ENCODE measurements at regions not wholly inside any gene's neighbourhood (a gene's known extent, or its start where the extent isn't known, plus 50 kb on each side); places are given as distances from the start of the nearest gene placed in this dataset.

DNA sequence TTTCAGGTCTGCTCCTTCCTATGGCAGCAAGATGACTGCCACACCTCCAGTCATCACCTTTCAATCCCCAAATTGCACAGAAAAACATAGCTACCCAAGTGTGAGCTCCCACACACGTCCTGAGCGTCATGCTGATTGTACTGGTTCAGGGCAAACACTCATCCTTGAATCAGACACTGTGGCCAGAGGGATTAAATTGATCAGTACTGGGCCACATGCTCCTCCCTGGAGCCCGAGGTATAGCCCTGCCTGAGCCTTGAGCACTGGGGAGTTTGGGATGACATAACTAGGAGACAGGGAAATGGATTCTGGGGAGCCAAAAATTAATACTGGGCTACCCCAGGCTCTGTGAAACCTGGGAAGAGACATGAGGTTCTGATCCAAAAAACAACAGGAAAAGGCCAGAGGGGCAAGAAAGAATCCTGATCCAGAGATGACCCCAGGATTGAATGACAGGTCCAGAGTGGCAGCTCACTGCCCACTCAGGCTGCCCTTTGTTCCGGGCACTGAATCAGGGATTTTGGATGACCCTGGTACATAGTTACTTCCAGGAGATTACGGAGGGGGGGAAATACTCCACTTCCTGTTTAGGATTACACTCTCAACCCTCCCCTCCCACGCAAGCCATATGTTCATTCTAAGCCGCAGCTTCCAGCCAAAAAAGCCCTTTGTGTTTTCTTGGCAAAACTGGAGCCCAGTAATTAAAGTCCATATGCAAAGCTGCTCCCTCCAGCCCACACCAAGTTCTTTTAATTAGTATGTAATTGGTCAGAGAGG lies 141.6 kb upstream of the SPRY4 start:
- Histone ChIP-seq H4K20me1 (ENCODE audit: control insufficient read depth, insufficient read depth, low read length, poor library complexity, severe bottlenecking) (no peaks in the 10 kb centered on the region), H3K4me2 (replicated peaks; ENCODE audit: low read depth, low read length, poor library complexity, severe bottlenecking) (no peak overlapping the region), H2AFZ (ENCODE audit: insufficient read depth, low read depth, low read length, poor library complexity, severe bottlenecking) (no peak overlapping the region), H3K9me3 (ENCODE audit: control extremely low read depth in 1 of 3, control insufficient read depth in 2 of 3, insufficient read depth in 1 of 3, low read length in 2 of 3) (no peaks in the 10 kb centered on the region), H3K27me3 (replicated peaks in 1 of 4; ENCODE audit: control extremely low read depth in 1 of 4, control insufficient read depth in 3 of 4, insufficient read depth in 4 of 4, low read length in 3 of 4) (peaks cover 0 to 3% (median 0%) of the 10 kb centered on the region in 4 experiments), H3K27ac (ENCODE audit: low read length in 2 of 2) (no peak overlapping the region), H3K79me2 (ENCODE audit: control insufficient read depth, insufficient read depth, low read length) (no peaks in the 10 kb centered on the region), H3K36me3 (replicated peaks in 1 of 2; ENCODE audit: control extremely low read depth in 1 of 2, control insufficient read depth in 1 of 2, extremely low read depth in 1 of 2, insufficient read depth in 2 of 2, low read length in 1 of 2) (no peaks in the 10 kb centered on the region), H3K4me1 (ENCODE audit: control insufficient read depth in 2 of 2, insufficient read depth in 2 of 2, low read length in 2 of 2) (no peaks in the 10 kb centered on the region), H3K9ac (ENCODE audit: low read length) (no peak overlapping the region), H3K4me3 (ENCODE audit: control extremely low read depth in 1 of 5, extremely low read depth in 1 of 5, insufficient read depth in 1 of 5, low read depth in 2 of 5, low read length in 4 of 5) (no peak overlapping the region)
- Mint-ChIP-seq H3K27ac (no peak overlapping the region), H3K27me3 (peaks cover 12% of the 10 kb centered on the region), H3K9me3 (ENCODE audit: insufficient read depth) (no peaks in the 10 kb centered on the region), H3K4me1 (no peaks in the 10 kb centered on the region), H3K4me3 (no peak overlapping the region)
- DNase-seq (no peak), ATAC-seq (ENCODE audit: low read depth) (no peak)
- ChIA-PET POLR2A (no interaction called here), CTCF (interaction anchor here (1.1 kb wide), 1 partner anchor 195 kb away, joined by 4 read pairs; no protein-coding TSS in a partner anchor)
- TF ChIP-seq EZH2 (IDR thresholded peaks at IDR 0.05; ENCODE audit: borderline replicate concordance, insufficient read depth, low read depth, low read length, poor library complexity, severe bottlenecking), result no peak
- TF ChIP-seq, protein P1, sequence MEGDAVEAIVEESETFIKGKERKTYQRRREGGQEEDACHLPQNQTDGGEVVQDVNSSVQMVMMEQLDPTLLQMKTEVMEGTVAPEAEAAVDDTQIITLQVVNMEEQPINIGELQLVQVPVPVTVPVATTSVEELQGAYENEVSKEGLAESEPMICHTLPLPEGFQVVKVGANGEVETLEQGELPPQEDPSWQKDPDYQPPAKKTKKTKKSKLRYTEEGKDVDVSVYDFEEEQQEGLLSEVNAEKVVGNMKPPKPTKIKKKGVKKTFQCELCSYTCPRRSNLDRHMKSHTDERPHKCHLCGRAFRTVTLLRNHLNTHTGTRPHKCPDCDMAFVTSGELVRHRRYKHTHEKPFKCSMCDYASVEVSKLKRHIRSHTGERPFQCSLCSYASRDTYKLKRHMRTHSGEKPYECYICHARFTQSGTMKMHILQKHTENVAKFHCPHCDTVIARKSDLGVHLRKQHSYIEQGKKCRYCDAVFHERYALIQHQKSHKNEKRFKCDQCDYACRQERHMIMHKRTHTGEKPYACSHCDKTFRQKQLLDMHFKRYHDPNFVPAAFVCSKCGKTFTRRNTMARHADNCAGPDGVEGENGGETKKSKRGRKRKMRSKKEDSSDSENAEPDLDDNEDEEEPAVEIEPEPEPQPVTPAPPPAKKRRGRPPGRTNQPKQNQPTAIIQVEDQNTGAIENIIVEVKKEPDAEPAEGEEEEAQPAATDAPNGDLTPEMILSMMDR (IDR thresholded peaks at IDR 0.05), result no peak
- WGBS (ENCODE audit: insufficient coverage), result 87% methylated on average over 3 of the region's 7 CpGs
- intact Hi-C loops (cut with micrococcal nuclease), result no loop called here

DNA sequence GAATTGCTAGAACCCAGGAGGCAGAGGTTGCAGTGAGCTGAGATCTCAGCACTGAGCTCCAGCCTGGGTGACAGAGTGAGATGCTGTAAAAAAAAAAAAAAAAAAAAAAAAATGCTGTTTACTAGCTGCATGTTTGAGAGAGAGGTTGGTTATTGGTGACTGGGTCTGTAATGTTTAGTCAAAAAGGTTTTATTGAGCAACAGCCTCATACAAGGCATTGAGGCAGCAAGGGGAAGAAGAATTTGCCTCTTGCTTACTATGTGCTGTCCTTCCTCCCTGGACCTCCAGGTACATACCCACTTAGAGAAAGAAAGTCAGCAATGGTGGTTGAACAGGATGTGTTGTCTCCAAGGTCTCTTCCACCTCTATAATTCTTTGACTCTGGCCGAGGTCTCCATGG lies 140.7 kb upstream of the SPRY4 start:
- Mint-ChIP-seq H3K4me3 (no peak overlapping the region), H3K4me1 (no peaks in the 10 kb centered on the region), H3K27ac (no peak overlapping the region), H3K27me3 (peaks cover 12% of the 10 kb centered on the region), H3K9me3 (ENCODE audit: insufficient read depth) (no peaks in the 10 kb centered on the region)
- ATAC-seq (ENCODE audit: low read depth) (no peak), DNase-seq (no peak)
- ChIA-PET POLR2A (no interaction called here), CTCF (interaction anchor here (1.1 kb wide), 1 partner anchor 194 kb away, joined by 4 read pairs; no protein-coding TSS in a partner anchor)
- Histone ChIP-seq H3K36me3 (replicated peaks in 1 of 2; ENCODE audit: control extremely low read depth in 1 of 2, control insufficient read depth in 1 of 2, extremely low read depth in 1 of 2, insufficient read depth in 2 of 2, low read length in 1 of 2) (no peaks in the 10 kb centered on the region), H3K9ac (ENCODE audit: low read length) (no peak overlapping the region), H3K4me1 (ENCODE audit: control insufficient read depth in 2 of 2, insufficient read depth in 2 of 2, low read length in 2 of 2) (no peaks in the 10 kb centered on the region), H3K27me3 (replicated peaks in 1 of 4; ENCODE audit: control extremely low read depth in 1 of 4, control insufficient read depth in 3 of 4, insufficient read depth in 4 of 4, low read length in 3 of 4) (peaks cover 0 to 3% (median 0%) of the 10 kb centered on the region in 4 experiments), H3K4me2 (replicated peaks; ENCODE audit: low read depth, low read length, poor library complexity, severe bottlenecking) (no peak overlapping the region), H3K9me3 (ENCODE audit: control extremely low read depth in 1 of 3, control insufficient read depth in 2 of 3, insufficient read depth in 1 of 3, low read length in 2 of 3) (no peaks in the 10 kb centered on the region), H2AFZ (ENCODE audit: insufficient read depth, low read depth, low read length, poor library complexity, severe bottlenecking) (no peak overlapping the region), H3K4me3 (ENCODE audit: control extremely low read depth in 1 of 5, extremely low read depth in 1 of 5, insufficient read depth in 1 of 5, low read depth in 2 of 5, low read length in 4 of 5) (no peak overlapping the region), H3K27ac (ENCODE audit: low read length in 2 of 2) (no peak overlapping the region), H3K79me2 (ENCODE audit: control insufficient read depth, insufficient read depth, low read length) (no peaks in the 10 kb centered on the region), H4K20me1 (ENCODE audit: control insufficient read depth, insufficient read depth, low read length, poor library complexity, severe bottlenecking) (no peaks in the 10 kb centered on the region)
- intact Hi-C loops (cut with micrococcal nuclease), result no loop called here
- no CpG with 5 or more reads among the region's 1 CpG for WGBS (ENCODE audit: insufficient coverage)
- TF ChIP-seq, protein P1 (IDR thresholded peaks at IDR 0.05), result no peak
- no peak for TF ChIP-seq EZH2 (IDR thresholded peaks at IDR 0.05; ENCODE audit: borderline replicate concordance, insufficient read depth, low read depth, low read length, poor library complexity, severe bottlenecking)
